GM19328 (cell line): ENCODE measurements at regions not wholly inside any gene's neighbourhood (a gene's known extent, or its start where the extent isn't known, plus 50 kb on each side); places are given as distances from the start of the nearest gene placed in this dataset.

Experiments
- ATAC-seq: cut with Tn5 transposase; IDR thresholded peaks from one replicate; pipeline ENCODE4 v1.9.1; 2021; ENCODE audit warnings: mild to moderate bottlenecking, moderate library complexity; ENCODE audit not compliant: unreplicated experiment

- no peak for ATAC-seq
Measured at GRCh38 chr9:106580546-106580945, 282.4 kb upstream of the ZNF462 start.

- ATAC-seq: no peak
Measured at GRCh38 chr9:106581973-106582372, 281.0 kb upstream of the ZNF462 start.

GRCh38 chr9:106583751-106584150 lies 279.2 kb upstream of the ZNF462 start:
- ATAC-seq: no peak

- no peak for ATAC-seq
Measured at GRCh38 chr9:106587042-106587441, 275.9 kb upstream of the ZNF462 start.

GRCh38 chr9:106588626-106589025 lies 274.3 kb upstream of the ZNF462 start:
- ATAC-seq: no peak

GRCh38 chr9:106590759-106591505 lies 272.0 kb upstream of the ZNF462 start:
- ATAC-seq: no peak

GRCh38 chr9:106593201-106593600 lies 269.8 kb upstream of the ZNF462 start:
- ATAC-seq: no peak

GRCh38 chr9:106596984-106597383 lies 266.0 kb upstream of the ZNF462 start:
- ATAC-seq: no peak

- ATAC-seq: no peak
Measured at GRCh38 chr9:106600955-106601560, 261.9 kb upstream of the ZNF462 start.

GRCh38 chr9:106602344-106602743 lies 260.6 kb upstream of the ZNF462 start:
- ATAC-seq: no peak

- ATAC-seq: no peak
Measured at GRCh38 chr9:106613250-106613737, 249.7 kb upstream of the ZNF462 start.

GRCh38 chr9:106615118-106615889 lies 247.7 kb upstream of the ZNF462 start:
- ATAC-seq: no peak

GRCh38 chr9:106616026-106616425 lies 246.9 kb upstream of the ZNF462 start:
- no peak for ATAC-seq

- ATAC-seq: no peak
Measured at GRCh38 chr9:106616851-106617345, 246.1 kb upstream of the ZNF462 start.

- ATAC-seq: no peak
Measured at GRCh38 chr9:106619211-106619610, 243.8 kb upstream of the ZNF462 start.

- no peak for ATAC-seq
Measured at GRCh38 chr9:106620081-106620480, 242.9 kb upstream of the ZNF462 start.

- ATAC-seq: no peak
Measured at GRCh38 chr9:106620866-106621265, 242.1 kb upstream of the ZNF462 start.

- no peak for ATAC-seq
Measured at GRCh38 chr9:106621313-106622163, 241.4 kb upstream of the ZNF462 start.

GRCh38 chr9:106622164-106622487 lies 240.8 kb upstream of the ZNF462 start:
- ATAC-seq: no peak

GRCh38 chr9:106623558-106623957 lies 239.4 kb upstream of the ZNF462 start:
- no peak for ATAC-seq
